ENCODE measurements at regions not wholly inside any gene's neighbourhood (a gene's known extent, or its start where the extent isn't known, plus 50 kb on each side); places are given as distances from the start of the nearest gene placed in this dataset.

- POLR2A ChIA-PET: no interaction called here
- BruUV-seq (replicated peaks): no TSS peak
- CTCF ChIA-PET: no interaction called here
- H3K36me3 ChIP-seq (ENCODE audit: control insufficient read depth, insufficient read depth, low read length): no peaks in the 10 kb centered on the region
- H3K4me3 ChIP-seq (ENCODE audit: low read depth in 2 of 2, low read length in 2 of 2): no peak overlapping the region
- no peaks in the 10 kb centered on the region for H3K4me1 ChIP-seq (ENCODE audit: control insufficient read depth, insufficient read depth, low read length)
- no peak overlapping the region for H3K27ac ChIP-seq (ENCODE audit: low read length)
- in situ Hi-C loops (cut with HindIII; ENCODE audit: low pct_unique_long_range_greater_than_20kb, low sequenced_read_pairs) (no loop called here), intact Hi-C loops (cut with micrococcal nuclease; ENCODE audit: unreplicated experiment) (no loop called here)
- H3K9me3 ChIP-seq (ENCODE audit: control insufficient read depth, insufficient read depth, low read depth, low read length): no peaks in the 10 kb centered on the region; the same call in 1 of the 2 replicates
- TF ChIP-seq TCF7L2 (IDR thresholded peaks at IDR 0.05; ENCODE audit: low read depth, low read length): no peak
- TF ChIP-seq CTCF (IDR thresholded peaks at IDR 0.05): no peak
- no peak for TF ChIP-seq POLR2AphosphoS5 (IDR thresholded peaks at IDR 0.05; ENCODE audit: low read depth, low read length)
- no peak for TF ChIP-seq REST (IDR thresholded peaks at IDR 0.05; ENCODE audit: insufficient read depth in 1 of 2, low read depth in 2 of 2, low read length in 1 of 2)
- TF ChIP-seq SIN3A (IDR thresholded peaks at IDR 0.05; ENCODE audit: borderline replicate concordance, insufficient read depth, low read depth, low read length): no peak
- H3K27me3 ChIP-seq (ENCODE audit: control insufficient read depth, insufficient read depth, low read length): no peaks in the 10 kb centered on the region
- DNase-seq (ENCODE audit: low read depth, low spot score) (no peak), ATAC-seq (no peak)
These were observed 578.9 kb downstream of the CETN3 start for GRCh38 chr5:89830691-89831090.

GRCh38 chr5:89827960-89828359 lies 581.6 kb downstream of the CETN3 start:
- intact Hi-C loops (cut with micrococcal nuclease; ENCODE audit: unreplicated experiment) (no loop called here), in situ Hi-C loops (cut with HindIII; ENCODE audit: low pct_unique_long_range_greater_than_20kb, low sequenced_read_pairs) (no loop called here)
- DNase-seq (ENCODE audit: low read depth, low spot score): no peak
- Histone ChIP-seq H3K4me3 (ENCODE audit: low read depth in 2 of 2, low read length in 2 of 2) (no peak overlapping the region), H3K9me3 (ENCODE audit: control insufficient read depth, insufficient read depth, low read depth, low read length) (no peaks in the 10 kb centered on the region), H3K27ac (ENCODE audit: low read length) (no peak overlapping the region), H3K36me3 (ENCODE audit: control insufficient read depth, insufficient read depth, low read length) (no peaks in the 10 kb centered on the region), H3K27me3 (ENCODE audit: control insufficient read depth, insufficient read depth, low read length) (no peaks in the 10 kb centered on the region), H3K4me1 (ENCODE audit: control insufficient read depth, insufficient read depth, low read length) (no peaks in the 10 kb centered on the region)
- CTCF ChIA-PET: no interaction called here
- POLR2A ChIA-PET: no interaction called here
- TF ChIP-seq TCF7L2 (IDR thresholded peaks at IDR 0.05; ENCODE audit: low read depth, low read length) (no peak), REST (IDR thresholded peaks at IDR 0.05; ENCODE audit: insufficient read depth in 1 of 2, low read depth in 2 of 2, low read length in 1 of 2) (no peak), POLR2AphosphoS5 (IDR thresholded peaks at IDR 0.05; ENCODE audit: low read depth, low read length) (no peak)
- BruUV-seq (replicated peaks): no TSS peak
- no peak for ATAC-seq
